Fibroblast of lung (primary cell): ENCODE measurements at regions not wholly inside any gene's neighbourhood (a gene's known extent, or its start where the extent isn't known, plus 50 kb on each side); places are given as distances from the start of the nearest gene placed in this dataset.
"Not testable (repeated sequence)": the region's sequence is repeated elsewhere in the genome, so short reads cannot be mapped to it uniquely, and the experiment has no call there.

Source experiments
- EZH2 ChIP-seq: IDR thresholded peaks from 2 replicates; pipeline ENCODE4 v1.5.1; 2012; ENCODE audit warnings: low read length, control low read depth, mild to moderate bottlenecking; ENCODE audit errors: missing control alignments
- TF ChIP-seq, protein P1 (sequence below), 2 donors: IDR thresholded peaks in 1 of 2; conservative IDR thresholded peaks in 1 of 2; 1 replicate in 1 of 2; 2 replicates in 1 of 2; pipeline ENCODE4 v1.5.1; 2011 to 2012; ENCODE audit warnings: low read length in 2 of 2, control low read depth in 1 of 2, inconsistent platforms in 1 of 2, low read depth in 1 of 2, mild to moderate bottlenecking in 1 of 2

- TF ChIP-seq, protein P1, sequence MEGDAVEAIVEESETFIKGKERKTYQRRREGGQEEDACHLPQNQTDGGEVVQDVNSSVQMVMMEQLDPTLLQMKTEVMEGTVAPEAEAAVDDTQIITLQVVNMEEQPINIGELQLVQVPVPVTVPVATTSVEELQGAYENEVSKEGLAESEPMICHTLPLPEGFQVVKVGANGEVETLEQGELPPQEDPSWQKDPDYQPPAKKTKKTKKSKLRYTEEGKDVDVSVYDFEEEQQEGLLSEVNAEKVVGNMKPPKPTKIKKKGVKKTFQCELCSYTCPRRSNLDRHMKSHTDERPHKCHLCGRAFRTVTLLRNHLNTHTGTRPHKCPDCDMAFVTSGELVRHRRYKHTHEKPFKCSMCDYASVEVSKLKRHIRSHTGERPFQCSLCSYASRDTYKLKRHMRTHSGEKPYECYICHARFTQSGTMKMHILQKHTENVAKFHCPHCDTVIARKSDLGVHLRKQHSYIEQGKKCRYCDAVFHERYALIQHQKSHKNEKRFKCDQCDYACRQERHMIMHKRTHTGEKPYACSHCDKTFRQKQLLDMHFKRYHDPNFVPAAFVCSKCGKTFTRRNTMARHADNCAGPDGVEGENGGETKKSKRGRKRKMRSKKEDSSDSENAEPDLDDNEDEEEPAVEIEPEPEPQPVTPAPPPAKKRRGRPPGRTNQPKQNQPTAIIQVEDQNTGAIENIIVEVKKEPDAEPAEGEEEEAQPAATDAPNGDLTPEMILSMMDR (conservative IDR thresholded peaks at IDR 0.05 in 1 of 2, IDR thresholded peaks at IDR 0.05 in 1 of 2; ENCODE audit: low read depth in 1 of 2, low read length in 2 of 2) = not testable (repeated sequence)
- not testable (repeated sequence) for TF ChIP-seq EZH2
Observed at GRCh38 chr5:66405145-66405544, 191.0 kb upstream of the MAST4 start.
